ENCODE measurements at regions not wholly inside any gene's neighbourhood (a gene's known extent, or its start where the extent isn't known, plus 50 kb on each side); places are given as distances from the start of the nearest gene placed in this dataset.

DNA sequence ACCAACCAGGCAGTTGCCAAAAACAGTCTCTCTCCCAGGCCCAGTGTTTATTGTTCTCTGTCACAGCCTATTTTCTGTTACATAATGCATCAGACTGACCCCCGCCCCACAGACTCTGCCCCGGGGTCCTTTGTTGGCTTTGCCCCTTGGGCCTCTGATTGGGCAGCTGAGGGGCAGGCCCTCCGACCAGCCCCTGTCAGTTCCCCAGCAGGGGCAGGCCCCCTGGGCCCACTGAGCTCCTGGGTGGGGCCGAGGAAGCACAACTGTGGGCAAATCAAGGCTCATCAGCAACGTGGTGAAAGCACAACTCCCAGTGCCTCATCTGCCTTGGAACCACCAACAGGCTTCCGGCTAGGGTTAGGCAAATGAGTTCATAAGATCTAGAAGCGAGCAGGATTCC is 160.1 kb upstream of the MYCN start:
- DNase-seq, result no peak

GRCh38 chr2:15780912-15781574 is 159.3 kb upstream of the MYCN start:
- DNase-seq, result no peak

GRCh38 chr2:15782009-15782751 is 158.2 kb upstream of the MYCN start:
- no peak for DNase-seq

- DNase-seq, result no peak
These were observed 157.5 kb upstream of the MYCN start for GRCh38 chr2:15782769-15783294.

GRCh38 chr2:15783489-15783888 is 156.9 kb upstream of the MYCN start:
- DNase-seq, result no peak

DNA sequence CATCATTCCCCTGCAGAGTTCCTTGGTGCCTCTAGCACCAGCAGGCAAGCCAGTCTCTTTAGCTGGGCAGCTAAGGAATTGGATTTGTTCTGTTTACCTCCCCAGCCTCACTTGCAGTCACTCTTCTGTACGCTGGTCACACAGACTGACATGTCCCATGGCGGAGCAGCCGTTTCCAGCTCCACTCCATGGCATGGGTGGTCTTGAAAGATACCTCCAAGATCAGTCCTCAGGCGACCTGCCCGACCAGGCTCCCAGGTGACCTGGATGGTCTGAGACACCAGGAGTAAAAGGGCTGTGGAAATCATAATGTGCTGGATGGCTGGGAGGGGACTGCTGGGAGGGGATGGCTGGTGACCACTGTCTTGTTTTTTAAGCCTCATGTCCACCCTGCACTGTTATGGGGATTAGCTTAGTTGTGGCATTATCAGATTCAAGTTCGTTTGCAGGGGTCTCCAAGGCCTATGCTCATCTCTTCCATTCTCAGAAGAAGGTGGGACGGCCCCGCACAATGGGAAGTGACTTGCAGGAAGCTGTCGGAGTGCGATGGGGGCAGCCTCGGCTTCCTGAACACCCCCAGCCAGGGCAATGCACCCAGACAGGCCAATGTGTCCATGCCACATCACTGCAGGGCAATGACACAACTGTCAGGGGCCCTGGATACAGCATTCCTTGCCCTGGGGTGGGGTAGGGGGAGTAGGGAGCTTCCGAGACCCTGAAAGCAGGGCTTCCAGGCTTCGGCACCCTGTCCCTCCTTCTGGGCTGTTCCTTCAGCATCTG is 156.1 kb upstream of the MYCN start:
- no peak for DNase-seq

GRCh38 chr2:15784886-15785801 is 155.2 kb upstream of the MYCN start:
- no peak for DNase-seq

DNA sequence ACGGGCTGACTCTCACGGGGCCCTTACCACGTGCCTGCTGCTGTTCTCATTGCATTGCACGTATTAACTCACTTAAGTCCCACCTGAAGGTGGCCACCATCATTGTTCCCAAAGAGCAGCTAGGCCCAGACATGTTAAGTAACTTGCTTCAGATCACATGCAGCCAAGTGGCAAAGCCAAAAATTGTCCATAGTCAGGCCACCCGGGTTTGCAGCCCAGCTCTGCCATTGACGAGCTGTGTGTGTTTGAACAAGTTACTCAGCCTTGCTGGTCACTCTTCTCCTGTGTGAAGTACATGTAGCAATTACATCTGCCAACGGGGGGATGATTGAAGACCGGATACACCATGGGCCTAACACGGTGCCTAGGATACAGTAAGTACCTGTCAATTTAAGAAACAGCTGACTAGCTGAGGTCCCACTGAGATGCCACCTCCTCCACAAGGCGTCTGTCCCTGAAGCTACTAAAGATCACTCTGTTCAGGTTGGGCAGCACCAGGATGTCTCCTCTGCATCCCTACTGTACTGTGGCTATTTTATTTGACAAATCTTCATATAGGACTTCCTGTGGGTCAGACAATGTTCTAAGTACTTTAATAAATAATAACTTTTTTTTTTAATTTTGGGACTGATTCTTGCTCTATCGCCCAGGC is 154.2 kb upstream of the MYCN start:
- DNase-seq, result no peak

GRCh38 chr2:15786901-15787300 is 153.4 kb upstream of the MYCN start:
- no peak for DNase-seq

- DNase-seq, result no peak
These were observed 152.6 kb upstream of the MYCN start for GRCh38 chr2:15787535-15788454.

- DNase-seq, result no peak
These were observed 151.9 kb upstream of the MYCN start for GRCh38 chr2:15788455-15788829.

DNA sequence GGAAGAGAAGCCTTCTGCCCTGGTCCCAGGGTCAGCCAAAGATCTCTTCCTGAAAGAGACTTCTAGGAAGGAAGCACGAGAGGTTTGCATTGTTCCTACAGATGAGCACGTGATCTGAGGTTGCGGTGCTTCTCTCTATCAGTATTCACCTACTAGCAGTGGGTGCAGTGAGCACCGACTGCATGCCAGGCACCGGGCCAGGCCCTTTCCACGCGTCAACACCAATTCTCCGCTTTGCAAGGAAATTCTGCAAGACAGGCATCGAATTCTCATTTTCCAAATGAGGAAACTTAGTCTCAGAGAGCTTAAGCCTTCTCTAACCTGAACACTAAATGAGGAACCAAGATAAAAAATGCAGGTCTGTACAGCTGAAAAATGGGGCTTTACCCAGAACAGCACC is 151.5 kb upstream of the MYCN start:
- DNase-seq, result no peak

DNA sequence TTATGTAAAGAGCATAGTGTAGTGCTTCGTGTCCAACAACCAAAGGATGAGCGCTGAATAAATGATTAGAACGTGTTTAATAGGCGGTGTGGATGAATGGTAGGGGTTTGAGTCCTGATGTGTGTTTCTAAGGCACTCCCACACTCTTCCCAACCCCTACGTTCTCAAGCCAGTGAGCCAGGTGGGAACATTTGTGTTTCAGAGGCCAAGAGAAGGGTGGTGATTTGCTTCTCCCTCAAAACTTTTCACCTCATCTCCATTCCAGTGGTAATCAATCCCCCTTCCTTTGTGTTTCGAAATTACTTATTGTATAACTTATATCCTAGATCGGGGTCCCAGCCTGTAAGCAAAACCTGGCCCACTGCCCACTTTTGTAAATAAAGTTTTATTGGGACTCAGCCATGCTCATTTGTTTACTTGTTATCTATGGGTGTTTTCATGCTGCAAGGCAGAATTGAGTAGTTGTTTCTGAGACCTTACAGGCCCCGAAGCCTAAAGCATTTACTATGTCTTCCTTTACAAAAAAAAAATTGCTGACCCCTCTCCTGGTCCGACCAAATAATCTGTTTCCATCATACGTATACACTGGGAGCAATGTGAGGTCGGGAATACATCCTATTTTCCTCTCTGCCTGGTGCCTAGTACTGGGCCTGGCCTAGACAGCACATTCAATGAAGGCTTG is 150.8 kb upstream of the MYCN start:
- no peak for DNase-seq

DNA sequence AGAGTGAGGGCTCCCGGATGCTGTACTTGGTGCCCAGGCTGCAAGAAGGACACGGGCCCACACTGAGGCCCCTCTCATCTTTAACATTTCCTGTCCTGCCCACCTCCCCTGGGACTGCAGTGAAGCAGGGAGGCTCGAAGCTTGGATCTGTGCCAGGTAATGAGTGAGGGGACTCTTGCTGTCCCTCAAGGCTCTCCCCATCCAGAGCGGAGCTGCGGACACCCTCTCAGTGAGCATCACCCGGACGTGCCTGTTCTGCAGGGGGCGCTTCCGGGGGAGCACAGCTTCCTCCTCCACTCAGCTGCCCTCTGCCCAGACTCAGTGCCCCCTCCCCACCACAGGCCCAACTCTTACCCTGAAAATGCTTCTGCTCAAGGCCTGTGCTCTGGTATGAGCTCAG is 150.0 kb upstream of the MYCN start:
- no peak for DNase-seq

- DNase-seq, result no peak
These were observed 149.5 kb upstream of the MYCN start for GRCh38 chr2:15790838-15791237.

DNA sequence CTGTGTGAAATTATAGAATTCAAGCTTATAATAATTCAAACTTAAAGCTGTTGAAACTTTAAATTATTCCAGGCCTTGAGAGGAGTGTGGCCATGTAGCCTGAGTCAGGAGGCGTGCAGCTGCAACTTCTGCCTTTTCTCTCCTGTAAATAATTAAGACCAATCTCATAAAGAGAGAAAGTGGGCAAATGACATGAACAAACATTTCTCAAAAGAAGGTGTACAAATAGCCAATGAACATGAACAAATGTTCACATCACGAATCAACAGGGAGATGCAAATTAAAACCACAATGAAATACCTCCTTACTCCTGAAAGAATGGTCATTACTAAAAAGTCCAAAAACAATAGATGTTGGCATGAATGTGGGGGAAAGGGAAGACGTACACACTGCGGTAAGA is 149.1 kb upstream of the MYCN start:
- no peak for DNase-seq

GRCh38 chr2:15792331-15792730 is 148.0 kb upstream of the MYCN start:
- DNase-seq, result no peak

GRCh38 chr2:15793078-15793913 is 147.1 kb upstream of the MYCN start:
- no peak for DNase-seq

DNA sequence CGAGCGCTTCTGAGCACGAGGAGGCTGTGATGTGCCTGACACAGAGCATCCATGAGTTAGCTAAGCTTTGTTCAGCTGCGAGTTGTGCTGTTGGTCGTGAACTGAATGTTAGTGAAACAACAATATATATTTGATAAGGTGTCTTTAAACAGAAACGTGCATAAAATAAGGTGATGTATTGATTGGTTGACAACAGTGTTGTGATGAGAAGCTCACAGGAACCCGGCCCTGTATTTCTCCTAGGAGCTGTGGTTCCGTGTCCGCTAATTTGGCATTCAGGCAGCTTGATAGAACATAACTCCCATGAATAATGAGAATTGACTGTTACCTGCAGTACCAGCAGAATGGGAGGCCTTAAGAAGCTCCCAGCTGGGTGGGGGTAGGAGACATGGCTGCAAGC is 146.4 kb upstream of the MYCN start:
- no peak for DNase-seq

Measured in right kidney (tissue), 1 donor.